Cardiac septum (tissue), 1 donor: ENCODE measurements at regions not wholly inside any gene's neighbourhood (a gene's known extent, or its start where the extent isn't known, plus 50 kb on each side); places are given as distances from the start of the nearest gene placed in this dataset.

Experiments used
- DNase-seq: peaks from one replicate; pipeline ENCODE4 v3.0.0-alpha.2; 2020; ENCODE audit warnings: low spot score
- intact Hi-C: fragments of 100-400 bp; cut with DNase I; formaldehyde crosslinking; loops from one replicate; pipeline ENCODE4 v1.14.0; 2022
- donor health status: DM: no; HTN: no; CAD: no.

DNA sequence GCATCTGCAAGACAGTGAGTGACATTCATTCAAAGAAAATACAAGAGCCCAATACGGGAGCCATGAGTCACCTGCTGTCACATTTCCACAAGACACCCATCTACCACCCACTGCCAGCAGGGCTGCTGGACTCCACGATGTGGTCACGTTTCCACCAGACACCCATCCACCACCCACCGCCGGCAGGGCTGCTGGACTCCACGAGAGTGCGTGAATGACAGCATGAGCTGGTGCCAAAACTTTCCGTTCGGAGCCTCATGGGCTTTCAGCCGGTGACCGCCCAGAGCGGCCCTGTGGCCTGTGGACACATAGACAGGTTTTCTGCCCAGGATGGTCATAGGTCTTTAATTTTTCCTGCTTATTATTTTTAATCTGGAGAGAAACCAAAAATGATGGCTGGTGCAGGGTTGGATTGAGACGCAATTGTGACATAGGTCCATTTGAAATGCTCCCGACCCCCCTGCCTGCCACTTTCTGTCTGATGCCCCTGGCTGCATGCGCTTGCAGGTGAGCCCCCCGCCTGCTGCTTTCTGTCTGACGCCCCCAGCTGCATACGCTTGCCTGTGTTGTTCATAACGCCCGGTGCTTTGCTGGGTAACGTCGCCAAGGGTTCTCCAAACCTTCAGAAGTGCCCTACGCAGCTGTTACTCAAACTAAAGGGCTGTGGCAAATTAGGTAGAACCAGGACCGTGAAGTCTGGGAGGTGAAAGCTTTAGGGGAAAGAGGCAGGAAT lies 59.1 kb upstream of the SMOC2 start:
- peak; percentile 39 for DNase-seq
- intact Hi-C loops = no loop called here

DNA sequence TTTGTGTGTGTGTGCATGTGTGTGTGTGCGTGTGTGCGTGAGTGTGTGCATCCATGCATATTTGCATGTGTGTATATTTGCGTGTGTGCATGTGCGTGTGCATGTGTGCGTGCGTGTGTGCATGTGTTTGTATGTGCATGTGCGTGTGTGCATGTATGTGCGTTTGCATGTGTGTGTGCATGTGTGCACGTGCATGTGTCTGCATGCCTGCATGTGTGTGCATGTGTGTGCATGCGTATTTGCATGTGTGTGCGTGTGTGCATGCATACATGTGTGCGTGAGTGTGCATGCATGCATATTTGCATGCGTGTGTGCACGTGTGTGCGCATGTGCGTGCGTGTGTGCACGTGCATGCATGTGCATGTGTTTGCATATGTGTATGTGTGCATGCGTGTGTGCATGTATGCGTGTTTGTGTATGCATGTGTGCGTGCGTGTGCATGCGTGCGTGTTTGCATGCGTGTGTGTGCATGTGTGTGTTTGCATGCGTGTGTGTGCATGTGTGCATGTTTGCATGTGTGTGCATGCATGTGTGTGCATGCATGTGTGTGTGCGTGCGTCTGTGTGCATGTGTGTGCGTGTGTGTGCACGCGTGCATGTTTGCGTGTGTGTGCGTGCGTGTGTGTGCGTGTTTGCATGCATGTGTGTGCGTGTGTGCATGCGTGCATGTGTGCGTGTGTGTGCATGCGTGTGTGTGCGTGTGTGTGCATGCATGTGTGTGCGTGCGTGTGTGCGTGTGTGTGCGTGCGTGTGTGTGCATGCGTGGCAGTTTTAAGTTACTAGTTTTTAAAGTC lies 57.7 kb upstream of the SMOC2 start:
- intact Hi-C loops = no loop called here
- DNase-seq = peak; percentile 17

DNA sequence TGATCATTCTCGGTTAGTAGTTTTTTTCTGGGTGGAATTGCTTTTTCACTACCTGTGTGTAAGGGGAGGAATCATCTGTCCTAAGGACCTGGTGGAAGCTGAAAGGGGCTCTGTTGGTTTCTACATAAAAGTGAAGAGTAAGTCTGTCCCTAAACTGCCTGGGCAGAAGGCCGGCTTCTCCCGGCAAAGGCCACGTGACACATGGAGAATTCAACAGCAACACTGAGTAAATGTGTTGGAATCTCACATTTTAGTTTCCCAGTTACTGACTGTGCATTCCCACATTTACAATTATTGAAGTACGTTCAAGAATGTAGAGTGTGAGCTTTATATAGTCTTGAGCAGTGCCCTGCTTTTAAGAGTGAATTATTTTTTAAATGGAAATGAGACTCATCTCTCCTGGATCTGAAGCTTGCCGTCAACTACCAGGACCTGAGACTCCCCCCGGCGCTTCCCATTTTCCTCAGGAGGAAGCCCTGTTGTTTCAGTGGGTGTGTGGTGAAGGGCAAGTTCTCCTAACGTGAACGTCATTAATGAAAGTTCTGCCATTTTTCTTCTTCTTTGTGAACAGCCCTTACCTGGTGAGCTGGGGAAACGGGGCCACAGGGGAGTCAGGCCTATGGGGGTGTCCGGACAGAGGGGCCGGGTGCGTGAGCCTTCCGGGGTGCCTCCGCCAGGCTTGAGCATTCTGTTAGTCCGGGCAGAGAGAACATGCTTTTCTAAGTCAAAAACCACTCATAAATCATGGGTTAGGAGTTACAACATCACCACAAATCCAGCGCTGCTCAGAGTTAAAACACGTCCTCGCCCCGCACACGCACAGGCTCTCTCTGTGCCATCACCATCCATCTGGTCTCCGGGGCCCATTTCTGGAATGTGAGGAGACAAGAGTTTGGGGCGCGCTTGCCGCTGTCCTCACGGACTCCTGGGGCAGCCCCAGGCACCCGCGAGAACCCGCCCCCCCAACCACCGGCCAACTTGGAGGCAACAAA lies 56.6 kb upstream of the SMOC2 start:
- peak; percentile 47 for DNase-seq
- intact Hi-C loops = no loop called here

DNA sequence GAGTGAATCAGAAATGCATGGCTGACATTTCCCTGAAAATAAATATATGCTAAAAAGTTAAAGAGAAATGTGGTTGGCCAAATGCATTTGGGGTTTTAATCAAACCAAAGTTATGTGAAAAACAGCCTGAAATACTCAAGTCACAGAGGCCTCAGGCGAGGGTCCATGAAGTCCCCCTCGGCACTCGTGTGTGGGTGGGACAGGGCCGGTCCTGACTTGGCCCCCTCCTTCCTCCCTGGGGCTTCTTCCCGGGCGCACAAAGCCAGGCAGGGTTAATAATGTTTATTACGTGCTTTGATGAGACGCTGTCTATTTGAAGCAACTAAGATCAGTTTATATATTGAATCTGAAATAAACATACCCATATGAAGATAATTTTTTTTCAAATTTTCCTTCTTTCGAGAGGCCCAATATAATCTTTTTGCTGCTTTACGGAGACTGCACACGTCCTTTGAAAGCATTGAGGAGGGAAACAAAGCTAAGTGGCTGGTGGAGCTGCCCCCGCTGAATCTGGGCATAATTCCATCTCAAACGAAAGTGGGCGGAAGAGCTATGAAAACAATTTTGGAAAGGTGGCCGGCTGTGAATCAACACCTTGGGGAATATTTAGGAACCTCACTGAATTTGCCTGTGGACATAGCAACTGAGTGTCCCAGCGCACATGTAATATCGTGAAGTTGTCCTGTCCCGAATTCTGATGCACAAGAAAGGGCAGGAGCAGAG lies 55.8 kb upstream of the SMOC2 start:
- DNase-seq = peak; percentile 46
- intact Hi-C loops = no loop called here

DNA sequence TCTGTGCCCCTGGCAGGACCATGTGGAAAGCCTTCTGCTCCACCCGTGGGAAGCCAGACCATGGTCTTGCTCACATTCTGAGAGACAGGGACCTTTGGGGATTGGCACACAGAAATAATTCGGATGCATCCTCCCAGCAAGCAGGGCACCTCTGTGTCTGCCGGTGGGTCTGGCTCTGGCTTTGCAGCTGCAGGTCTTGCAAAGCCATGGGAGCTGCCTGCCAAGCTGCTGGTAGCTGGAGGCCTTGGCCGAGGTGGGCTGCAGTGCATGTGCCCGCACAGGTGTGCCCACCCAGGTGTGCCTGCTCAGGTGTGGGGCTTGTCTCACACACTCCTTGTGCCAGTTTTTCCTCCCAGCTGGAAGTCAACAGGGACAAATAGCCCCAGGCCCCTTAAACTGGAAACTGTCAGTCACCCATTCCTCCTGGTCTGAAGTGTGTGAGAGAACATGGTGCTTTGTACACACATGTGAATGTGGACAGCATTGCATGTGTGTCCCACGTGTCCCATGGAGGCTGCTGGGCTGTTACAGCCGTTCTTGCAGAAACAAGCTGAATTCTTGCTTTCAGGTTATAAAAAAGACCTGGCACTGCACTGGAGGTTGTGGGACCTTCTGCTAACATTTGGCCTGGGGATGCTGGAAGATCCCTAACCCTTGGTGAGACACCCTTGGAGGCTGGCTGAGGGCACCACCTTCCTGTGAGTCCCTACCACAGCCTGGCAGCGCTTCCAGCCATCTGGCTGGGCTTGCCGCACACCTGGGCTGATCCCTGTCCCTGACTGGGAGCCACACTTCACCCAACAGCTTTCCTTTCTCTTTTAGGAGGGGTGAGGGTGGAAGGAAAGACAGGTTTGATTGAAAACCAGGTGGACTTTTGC lies 54.9 kb upstream of the SMOC2 start:
- intact Hi-C loops = no loop called here
- DNase-seq = no peak

DNA sequence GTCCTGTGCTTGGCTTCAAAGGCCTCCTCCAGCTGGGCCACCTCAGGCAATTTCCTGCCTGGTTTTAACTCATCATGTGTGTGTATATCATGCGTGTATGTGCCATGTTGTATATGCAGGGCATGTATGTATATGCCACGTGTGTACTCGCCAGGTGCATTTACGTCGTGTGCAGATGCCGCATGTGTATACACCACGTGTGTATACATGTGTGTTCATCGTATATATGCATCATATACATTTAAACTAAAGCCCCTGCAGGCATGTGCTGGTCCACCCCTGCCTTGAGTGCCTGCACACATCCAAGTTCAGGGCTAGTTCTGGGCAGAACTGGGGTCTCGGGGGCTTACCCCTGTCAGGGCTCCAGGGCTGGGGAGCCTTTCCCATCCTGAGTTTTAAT lies 54.0 kb upstream of the SMOC2 start:
- intact Hi-C loops = no loop called here
- DNase-seq = no peak

DNA sequence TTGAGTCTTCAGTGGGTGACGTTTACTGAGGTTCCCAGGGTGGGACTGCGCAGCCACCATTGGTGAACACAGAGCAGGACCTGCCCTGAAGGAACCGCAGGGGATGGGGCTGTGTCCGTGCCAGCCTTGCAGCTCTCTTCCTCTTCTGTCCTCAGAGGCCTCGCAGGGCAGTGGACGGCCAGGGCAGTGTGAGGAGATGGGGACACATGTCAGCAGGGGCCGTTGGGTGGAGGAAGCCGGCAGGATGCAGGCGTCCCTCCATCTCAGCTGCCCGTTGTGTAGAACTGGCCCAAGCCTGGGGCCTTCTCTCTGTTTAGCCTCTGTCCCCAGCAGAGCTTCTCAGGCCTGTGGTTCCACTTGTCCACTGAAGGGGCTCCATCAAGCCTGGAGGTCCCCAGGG lies 53.6 kb upstream of the SMOC2 start:
- DNase-seq = no peak
- intact Hi-C loops = no loop called here

DNA sequence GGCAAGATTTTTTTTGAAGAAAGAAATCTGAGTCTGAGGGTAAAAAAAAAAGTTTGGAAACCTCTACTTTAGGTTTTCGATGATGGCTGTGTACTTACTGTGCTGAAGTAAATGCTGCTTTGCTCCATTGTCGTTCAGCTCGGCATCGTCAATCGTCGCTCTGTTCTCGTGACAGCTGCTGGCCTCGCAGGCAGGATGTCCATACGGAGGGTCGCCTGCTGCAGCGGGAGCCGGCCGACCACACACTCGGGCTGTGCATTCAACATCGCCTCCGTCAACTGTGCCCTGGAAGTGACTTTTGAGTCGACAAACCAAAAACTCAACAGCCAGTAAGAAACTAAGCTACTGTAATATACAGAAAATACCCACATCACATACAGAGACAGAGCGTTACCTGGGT lies 53.1 kb upstream of the SMOC2 start:
- DNase-seq = no peak
- intact Hi-C loops = no loop called here

DNA sequence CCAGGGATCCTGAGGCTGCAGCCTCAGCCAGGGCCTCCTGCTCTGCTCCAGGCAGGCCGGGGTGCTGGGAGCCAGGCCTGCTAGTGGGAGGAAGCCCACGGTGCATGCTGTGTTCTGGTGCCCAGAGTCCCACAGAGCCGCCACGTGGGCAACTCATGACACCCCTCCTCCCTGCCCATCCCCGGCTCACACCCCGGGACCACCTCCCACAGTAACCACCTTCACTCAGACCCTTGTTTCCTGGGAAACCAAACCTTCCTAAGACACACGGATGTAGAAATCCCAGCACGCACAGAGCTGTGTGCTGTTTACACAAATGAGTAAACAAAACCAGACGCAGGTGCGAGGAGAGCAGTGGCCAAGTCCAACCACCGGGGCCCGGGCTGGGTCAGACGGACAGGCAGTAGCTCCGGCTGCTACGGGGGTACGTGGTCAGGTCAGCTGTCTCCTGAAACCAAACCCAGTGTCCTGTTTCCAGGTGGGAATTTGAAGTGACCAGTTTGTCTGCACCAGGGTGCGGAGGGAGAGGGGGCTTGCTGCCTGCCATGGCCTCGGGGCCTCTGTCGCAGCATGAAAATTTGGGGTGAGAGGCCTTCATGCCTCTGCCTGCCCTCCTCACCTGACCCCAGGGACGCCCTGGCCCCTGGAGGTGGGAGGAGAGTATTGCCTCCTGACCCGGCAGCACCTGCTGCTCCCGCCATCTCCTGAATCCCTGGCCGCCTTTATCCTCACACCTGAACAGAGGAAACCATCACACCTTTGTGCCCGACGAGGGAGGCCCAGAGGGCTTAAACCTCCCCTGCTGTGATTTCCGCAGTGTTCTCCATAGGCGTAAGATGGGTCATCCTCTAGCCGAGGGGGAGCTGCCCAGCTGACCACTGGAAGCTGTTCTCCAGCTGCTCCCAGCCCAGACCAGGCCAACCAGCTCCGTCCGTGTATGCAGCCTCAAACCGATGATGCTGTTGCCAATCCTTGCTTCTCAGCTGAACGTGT lies 52.0 kb upstream of the SMOC2 start:
- intact Hi-C loops = no loop called here
- DNase-seq = no peak

DNA sequence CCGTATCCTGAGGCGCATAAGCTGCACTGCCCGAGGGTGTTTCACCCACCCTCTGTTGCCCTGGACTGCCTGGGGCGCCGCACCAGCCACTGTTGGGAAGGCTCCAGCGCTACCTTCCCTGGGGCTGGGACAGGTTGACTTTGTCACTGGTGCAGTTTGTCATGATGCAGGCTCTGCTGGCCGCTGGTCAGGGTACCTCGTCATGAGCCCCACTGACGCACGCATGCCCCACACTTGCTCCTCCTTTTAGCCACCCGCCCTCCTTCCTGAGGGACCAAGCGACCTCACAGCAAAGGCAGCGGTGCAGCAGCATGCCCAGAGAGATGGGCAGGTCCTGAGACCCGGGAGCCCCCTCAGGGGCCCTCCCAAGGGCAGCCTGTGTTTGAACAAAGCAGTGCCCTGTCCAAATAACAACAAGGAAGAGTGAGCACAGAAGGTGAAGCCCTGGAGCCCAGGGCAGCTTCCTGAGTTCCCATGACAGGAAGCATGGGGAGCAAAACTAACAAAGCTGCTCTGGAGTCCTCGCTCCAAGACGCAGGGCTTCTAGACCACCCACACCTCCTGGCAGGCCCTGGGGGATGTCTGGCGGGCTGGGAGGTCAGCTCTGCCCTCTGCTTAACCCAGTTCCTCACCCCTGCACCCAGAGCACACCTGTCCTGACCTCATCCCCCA lies 50.1 kb upstream of the SMOC2 start:
- DNase-seq = no peak
- intact Hi-C loops = no loop called here
